Right ventricle myocardium inferior (tissue), 1 donor: ENCODE measurements at regions not wholly inside any gene's neighbourhood (a gene's known extent, or its start where the extent isn't known, plus 50 kb on each side); places are given as distances from the start of the nearest gene placed in this dataset.

Experiments
- ATAC-seq: fragments of 200-7000 bp; cut with Tn5 transposase; one replicate; pipeline ENCODE4 v1.9.1; 2020; ENCODE audit warnings: mild to moderate bottlenecking, moderate library complexity
- DNase-seq: peaks from one replicate; pipeline ENCODE4 v3.0.0; 2021; ENCODE audit errors: missing footprints
- intact Hi-C: fragments of 100-400 bp; cut with DNase I; formaldehyde crosslinking; loops from one replicate; pipeline ENCODE4 v1.11.0; 2022
- donor health status: DM: no; HTN: yes; CAD: no; lungs with severe emphysema.

- ATAC-seq, result peak; percentile 65
- DNase-seq, result peak; percentile 83
- intact Hi-C loops, result loop anchor here (2.0 kb wide), 2 partner anchors 64 to 116 kb away; no protein-coding TSS in a partner anchor
These were observed 101.6 kb upstream of the SPRY4 start for GRCh38 chr5:142426129-142427014.

GRCh38 chr5:142425286-142426065 is 100.7 kb upstream of the SPRY4 start:
- ATAC-seq (no peak), DNase-seq (no peak)
- intact Hi-C loops, result loop anchor here (2.0 kb wide), 2 partner anchors 63 to 117 kb away; no protein-coding TSS in a partner anchor

GRCh38 chr5:142422429-142422828 is 97.6 kb upstream of the SPRY4 start:
- intact Hi-C loops, result no loop called here
- DNase-seq, result no peak

GRCh38 chr5:142421621-142422397 is 97.0 kb upstream of the SPRY4 start:
- DNase-seq (no peak), ATAC-seq (no peak)
- intact Hi-C loops, result no loop called here

More at GRCh38 chr5:142422429-142422828, 97.6 kb upstream of the SPRY4 start:
- ATAC-seq, result no peak

- intact Hi-C loops, result no loop called here
- ATAC-seq (no peak), DNase-seq (no peak)
These were observed 96.4 kb upstream of the SPRY4 start for GRCh38 chr5:142421228-142421617.

GRCh38 chr5:142420561-142421227 is 95.9 kb upstream of the SPRY4 start:
- ATAC-seq (no peak), DNase-seq (no peak)
- intact Hi-C loops, result no loop called here

GRCh38 chr5:142412581-142412980 is 87.8 kb upstream of the SPRY4 start:
- peak; percentile 52 for ATAC-seq
- DNase-seq, result no peak
- intact Hi-C loops, result no loop called here

- no peak for ATAC-seq
- intact Hi-C loops, result no loop called here
- no peak for DNase-seq
These were observed 87.0 kb upstream of the SPRY4 start for GRCh38 chr5:142411656-142412425.

- intact Hi-C loops, result no loop called here
- no peak for ATAC-seq
- DNase-seq, result no peak
These were observed 86.3 kb upstream of the SPRY4 start for GRCh38 chr5:142411103-142411502.

- ATAC-seq, result no peak
- intact Hi-C loops, result no loop called here
- no peak for DNase-seq
These were observed 84.2 kb upstream of the SPRY4 start for GRCh38 chr5:142408981-142409481.

GRCh38 chr5:142408536-142408935 is 83.7 kb upstream of the SPRY4 start:
- DNase-seq (no peak), ATAC-seq (no peak)
- intact Hi-C loops, result no loop called here

- intact Hi-C loops, result no loop called here
- DNase-seq (no peak), ATAC-seq (no peak)
These were observed 81.1 kb upstream of the SPRY4 start for GRCh38 chr5:142405814-142406395.

- DNase-seq (no peak), ATAC-seq (no peak)
- intact Hi-C loops, result no loop called here
These were observed 80.2 kb upstream of the SPRY4 start for GRCh38 chr5:142405023-142405422.

GRCh38 chr5:142404046-142404477 is 79.2 kb upstream of the SPRY4 start:
- intact Hi-C loops, result no loop called here
- ATAC-seq, result no peak
- DNase-seq, result no peak

- ATAC-seq, result no peak
- intact Hi-C loops, result no loop called here
- DNase-seq, result no peak
These were observed 78.8 kb upstream of the SPRY4 start for GRCh38 chr5:142403583-142403982.

- no peak for DNase-seq
- no peak for ATAC-seq
- intact Hi-C loops, result no loop called here
These were observed 78.0 kb upstream of the SPRY4 start for GRCh38 chr5:142402752-142403318.

- ATAC-seq, result no peak
- no peak for DNase-seq
These were observed 75.6 kb upstream of the SPRY4 start for GRCh38 chr5:142400415-142400814.

More at GRCh38 chr5:142400415-142400814, 75.6 kb upstream of the SPRY4 start:
- intact Hi-C loops, result no loop called here
